GM21447 (cell line): ENCODE measurements at regions not wholly inside any gene's neighbourhood (a gene's known extent, or its start where the extent isn't known, plus 50 kb on each side); places are given as distances from the start of the nearest gene placed in this dataset.

Experiments used
- ATAC-seq: cut with Tn5 transposase; IDR thresholded peaks from one replicate; pipeline ENCODE4 v1.9.1; 2021; ENCODE audit not compliant: unreplicated experiment

- ATAC-seq: no peak
Measured at GRCh38 chr3:94179059-94179458, 116.2 kb downstream of the NSUN3 start.

DNA sequence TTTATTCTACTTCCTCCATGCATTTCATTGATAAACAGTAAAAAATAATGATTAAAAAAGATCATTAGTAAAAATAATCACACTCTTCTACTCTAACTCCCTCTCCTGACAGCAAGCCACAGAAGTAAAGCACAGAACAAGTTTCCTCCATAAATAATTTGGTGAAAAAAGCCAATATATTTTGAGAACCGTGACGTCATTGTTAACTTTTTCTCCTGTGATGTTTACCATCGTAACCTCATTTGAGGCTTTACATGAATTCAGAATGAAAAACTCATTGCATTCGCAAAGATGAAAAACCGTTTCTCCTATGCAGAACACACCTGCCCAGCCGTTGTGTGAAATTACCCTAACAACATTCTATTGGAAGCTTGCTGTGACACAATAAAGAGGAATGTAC lies 120.7 kb downstream of the NSUN3 start:
- ATAC-seq: no peak

DNA sequence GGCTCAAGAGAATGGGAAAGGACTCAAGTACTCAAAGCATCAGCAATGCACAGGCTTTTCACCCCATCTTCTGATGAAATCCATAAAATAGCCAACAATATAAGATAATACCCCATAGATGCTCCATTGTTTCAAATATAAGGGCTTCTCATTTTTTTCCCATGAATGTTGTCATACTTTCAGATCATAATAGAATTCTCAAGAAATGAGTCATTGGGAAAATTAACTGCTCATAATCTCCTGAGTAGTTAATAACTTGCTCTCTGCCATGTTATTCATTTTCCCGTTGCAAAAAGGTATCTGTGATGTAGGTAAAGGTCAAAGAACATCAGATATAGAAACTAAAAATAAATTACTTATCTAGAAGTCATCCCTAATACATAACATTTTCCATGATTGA lies 121.9 kb downstream of the NSUN3 start:
- ATAC-seq: no peak

DNA sequence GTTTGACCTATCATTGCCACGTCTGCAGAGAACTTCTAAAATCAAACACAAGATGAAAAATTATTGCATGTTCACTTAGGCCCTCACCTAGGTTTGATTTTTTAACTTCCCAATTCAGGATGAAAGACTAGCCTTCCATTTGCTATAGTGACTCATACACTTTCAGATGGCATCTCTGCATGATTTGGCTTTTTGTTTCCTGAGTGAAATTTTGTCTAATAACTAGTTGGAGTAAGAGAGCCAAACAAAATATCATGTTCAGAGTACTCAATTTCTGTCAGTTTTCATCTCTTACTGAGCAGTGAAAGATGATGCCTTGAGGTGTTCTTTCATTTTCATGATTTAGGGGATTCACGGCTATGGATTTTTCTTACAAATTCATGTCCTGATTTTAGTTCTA lies 122.9 kb downstream of the NSUN3 start:
- no peak for ATAC-seq

DNA sequence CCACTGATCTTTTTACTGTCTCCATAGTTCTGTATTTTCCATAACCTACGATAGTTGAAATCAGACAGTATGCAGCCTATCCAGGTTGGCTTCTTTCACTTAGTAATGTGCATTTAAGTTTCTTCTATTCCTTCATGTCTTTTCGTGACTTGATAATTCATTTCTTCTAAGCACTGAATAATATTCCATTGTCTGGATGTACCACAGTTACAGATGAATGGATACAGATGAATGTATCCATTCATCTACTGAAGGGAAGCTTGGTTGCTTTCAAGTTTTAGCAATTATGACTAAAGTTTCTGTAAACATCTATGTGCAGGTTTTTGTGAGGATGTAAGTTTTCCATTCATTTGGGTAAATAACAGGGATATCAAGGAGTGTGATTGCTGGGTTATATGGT lies 124.8 kb downstream of the NSUN3 start:
- no peak for ATAC-seq

GRCh38 chr3:94195381-94195780 lies 132.5 kb downstream of the NSUN3 start:
- no peak for ATAC-seq

GRCh38 chr3:94206291-94206690 lies 143.4 kb downstream of the NSUN3 start:
- ATAC-seq: no peak

DNA sequence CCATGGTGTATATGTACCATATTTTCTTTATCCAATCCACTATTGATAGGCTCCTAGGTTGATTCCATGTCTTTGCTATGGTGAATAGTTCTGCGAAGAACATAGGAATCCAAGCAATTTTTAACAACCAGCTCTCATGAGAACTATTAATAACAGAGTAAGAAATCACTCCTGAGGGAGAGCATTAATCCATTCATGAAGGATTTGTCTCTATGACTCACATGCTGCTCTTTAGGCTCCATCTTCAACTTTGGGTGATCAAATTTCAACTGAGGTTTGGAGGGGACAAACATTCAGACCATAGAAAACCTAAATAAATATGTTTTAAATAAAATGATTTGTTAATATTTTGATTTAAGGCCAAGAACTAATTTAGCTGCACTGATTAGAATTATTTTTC lies 147.4 kb downstream of the NSUN3 start:
- no peak for ATAC-seq

DNA sequence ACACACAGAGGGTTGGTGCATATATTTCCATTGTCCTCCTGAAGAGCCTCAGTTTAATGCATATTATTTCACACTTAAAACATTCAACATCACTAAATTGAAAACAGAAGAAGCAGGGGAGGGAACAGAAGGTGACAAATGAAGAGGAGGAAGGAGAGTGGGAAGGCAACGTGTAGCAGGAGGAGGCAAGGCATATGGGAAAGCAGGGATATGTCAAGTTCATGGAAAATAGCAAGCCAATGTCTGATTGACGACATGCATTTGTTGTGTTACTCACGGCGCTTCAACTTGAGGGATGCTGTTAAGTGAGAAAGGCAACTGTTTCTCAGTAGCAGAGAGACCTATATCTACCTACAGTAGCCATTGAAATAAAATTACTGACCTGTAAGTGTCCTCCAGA lies 154.5 kb downstream of the NSUN3 start:
- ATAC-seq: no peak

GRCh38 chr3:94220426-94220825 lies 157.6 kb downstream of the NSUN3 start:
- no peak for ATAC-seq

GRCh38 chr3:94221829-94222228 lies 159.0 kb downstream of the NSUN3 start:
- ATAC-seq: no peak

DNA sequence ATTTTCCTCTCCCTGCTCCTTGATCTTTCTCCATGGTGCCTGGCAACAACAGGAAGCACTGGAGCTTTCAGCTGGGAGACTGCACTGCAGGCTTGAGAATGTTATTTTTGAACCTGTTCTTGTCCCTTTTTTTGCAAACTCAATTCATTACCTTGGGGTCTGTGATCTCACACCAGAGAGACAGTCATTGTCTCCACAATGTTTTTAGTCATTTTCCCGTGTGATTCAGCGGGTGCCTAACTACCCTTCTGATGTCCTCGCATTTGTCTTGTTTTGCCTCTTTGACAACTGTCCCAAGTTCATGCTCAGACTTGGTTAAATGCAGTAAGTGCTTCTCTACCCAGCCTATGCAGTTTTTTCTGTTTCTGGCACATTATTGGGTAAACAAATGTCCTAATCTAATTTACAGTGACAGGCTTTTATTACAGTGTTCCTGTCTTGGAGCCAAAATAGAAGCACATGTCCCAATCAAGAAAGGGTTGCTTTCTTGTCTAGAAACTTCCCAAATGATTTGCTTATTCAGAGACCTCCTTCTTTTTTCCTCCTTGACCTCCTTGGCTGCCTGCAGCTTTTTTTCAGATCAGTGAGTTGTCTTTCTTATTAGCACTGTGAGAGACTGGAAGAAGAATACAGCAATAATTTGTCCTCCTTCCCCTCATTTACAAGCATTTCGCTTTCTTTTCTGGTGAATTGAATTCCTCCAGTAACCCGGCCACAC lies 162.4 kb downstream of the NSUN3 start:
- no peak for ATAC-seq

DNA sequence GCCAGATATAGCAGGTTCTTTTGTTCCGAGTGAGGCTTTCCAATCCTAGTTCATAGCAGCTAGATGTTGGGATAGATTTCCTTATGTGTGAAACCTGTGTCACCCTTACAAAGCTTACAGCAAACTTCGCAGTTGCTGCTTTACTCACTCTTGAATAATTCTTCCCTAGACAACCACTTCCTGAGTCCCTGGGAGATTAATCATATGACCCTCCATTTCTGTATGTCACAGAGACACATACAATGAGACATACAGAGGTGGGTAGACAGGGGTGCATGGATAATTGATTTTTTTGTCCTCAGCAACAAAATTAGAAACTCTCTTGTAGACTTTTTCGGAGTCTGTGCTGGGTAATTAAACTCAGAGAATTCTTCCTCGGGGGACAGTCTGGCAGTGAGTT lies 163.2 kb downstream of the NSUN3 start:
- no peak for ATAC-seq

DNA sequence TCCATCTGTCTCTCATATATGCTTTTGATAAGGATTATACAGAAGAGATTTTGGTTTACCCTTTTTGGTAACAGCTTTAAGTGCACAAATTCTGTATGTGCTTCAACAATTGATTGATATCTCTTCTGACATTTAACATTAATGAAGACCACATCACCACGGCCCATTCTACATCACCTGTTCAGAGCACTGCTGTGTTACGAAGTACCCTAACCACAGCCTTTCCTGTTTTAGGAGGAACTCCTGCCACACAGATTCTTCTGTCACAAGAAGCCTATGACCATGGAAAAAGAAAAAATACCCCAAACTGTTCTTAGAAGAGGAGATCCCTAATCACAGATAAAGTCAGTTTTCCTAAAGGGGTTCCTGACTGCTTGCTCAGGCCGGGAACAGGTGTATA lies 170.1 kb downstream of the NSUN3 start:
- ATAC-seq: no peak

- no peak for ATAC-seq
Measured at GRCh38 chr3:94234177-94234788, 171.4 kb downstream of the NSUN3 start.

GRCh38 chr3:94241986-94242385 lies 179.1 kb downstream of the NSUN3 start:
- no peak for ATAC-seq

GRCh38 chr3:94246171-94246570 lies 183.3 kb downstream of the NSUN3 start:
- no peak for ATAC-seq

GRCh38 chr3:94248042-94248441 lies 185.2 kb downstream of the NSUN3 start:
- ATAC-seq: no peak

DNA sequence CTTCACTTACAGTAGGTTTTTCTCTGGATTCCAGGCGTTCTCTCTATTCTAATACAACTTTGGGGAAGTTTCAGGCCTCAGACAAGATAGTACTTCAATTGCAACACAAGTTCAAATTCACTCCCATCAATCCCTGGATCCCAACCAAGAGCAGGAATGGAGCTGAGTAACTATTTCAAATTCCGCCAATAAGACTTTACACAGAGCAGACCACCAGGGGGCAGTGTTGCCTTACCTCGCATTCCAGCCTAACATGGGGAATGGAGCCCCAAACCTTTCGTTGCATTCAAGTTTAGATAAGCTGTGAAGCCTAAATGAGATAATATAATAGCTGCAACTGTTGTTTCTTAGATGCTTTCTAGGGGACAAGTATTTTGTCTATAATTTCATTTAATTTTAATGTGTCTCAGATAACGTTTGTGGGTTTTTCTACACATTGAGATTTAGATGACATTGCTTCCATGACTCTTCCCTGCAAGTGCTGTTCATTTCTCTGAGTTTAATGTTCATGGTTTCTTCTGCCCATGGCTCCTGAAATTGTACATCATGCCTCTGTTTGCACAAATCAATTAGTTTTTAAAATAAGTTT lies 186.7 kb downstream of the NSUN3 start:
- peak; percentile 91 for ATAC-seq

- no peak for ATAC-seq
Measured at GRCh38 chr3:94251566-94251965, 188.7 kb downstream of the NSUN3 start.

GRCh38 chr3:94252316-94252715 lies 189.5 kb downstream of the NSUN3 start:
- ATAC-seq: no peak
